ENCODE measurements at regions not wholly inside any gene's neighbourhood (a gene's known extent, or its start where the extent isn't known, plus 50 kb on each side); places are given as distances from the start of the nearest gene placed in this dataset.

DNA sequence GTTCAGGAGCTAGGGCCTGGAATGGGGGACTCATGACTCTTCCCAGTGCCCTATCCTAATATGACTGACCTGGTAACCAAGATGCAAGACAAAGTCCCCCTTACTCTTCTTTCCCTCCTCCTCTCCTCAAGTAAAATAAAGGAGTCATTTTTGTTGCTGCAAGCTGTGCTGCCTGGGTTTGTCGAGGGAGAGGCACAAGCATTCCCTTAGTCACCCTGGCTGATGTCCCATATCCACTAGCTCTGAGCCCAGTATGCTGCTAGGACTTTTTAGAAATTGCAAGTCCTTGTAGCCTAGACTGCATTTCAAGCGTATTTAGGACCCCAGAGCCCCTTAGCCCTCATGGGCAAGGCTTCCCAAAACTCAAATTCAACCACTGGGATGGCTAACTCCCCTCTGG, 338.5 kb upstream of the SETBP1 start:
- TF ChIP-seq EP300 (IDR thresholded peaks at IDR 0.05) (no peak), POLR2A (IDR thresholded peaks at IDR 0.05) (no peak), POLR2AphosphoS5 (IDR thresholded peaks at IDR 0.05) (no peak)
- TF ChIP-seq, protein P1, sequence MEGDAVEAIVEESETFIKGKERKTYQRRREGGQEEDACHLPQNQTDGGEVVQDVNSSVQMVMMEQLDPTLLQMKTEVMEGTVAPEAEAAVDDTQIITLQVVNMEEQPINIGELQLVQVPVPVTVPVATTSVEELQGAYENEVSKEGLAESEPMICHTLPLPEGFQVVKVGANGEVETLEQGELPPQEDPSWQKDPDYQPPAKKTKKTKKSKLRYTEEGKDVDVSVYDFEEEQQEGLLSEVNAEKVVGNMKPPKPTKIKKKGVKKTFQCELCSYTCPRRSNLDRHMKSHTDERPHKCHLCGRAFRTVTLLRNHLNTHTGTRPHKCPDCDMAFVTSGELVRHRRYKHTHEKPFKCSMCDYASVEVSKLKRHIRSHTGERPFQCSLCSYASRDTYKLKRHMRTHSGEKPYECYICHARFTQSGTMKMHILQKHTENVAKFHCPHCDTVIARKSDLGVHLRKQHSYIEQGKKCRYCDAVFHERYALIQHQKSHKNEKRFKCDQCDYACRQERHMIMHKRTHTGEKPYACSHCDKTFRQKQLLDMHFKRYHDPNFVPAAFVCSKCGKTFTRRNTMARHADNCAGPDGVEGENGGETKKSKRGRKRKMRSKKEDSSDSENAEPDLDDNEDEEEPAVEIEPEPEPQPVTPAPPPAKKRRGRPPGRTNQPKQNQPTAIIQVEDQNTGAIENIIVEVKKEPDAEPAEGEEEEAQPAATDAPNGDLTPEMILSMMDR (IDR thresholded peaks at IDR 0.05): no peak
- intact Hi-C loops (cut with DNase I; ENCODE audit: low total_unique reads): no loop called here
- Histone ChIP-seq H3K9me3 (peaks cover 0 to 14% (median 0%) of the 10 kb centered on the region in 4 donors), H3K27me3 (no peaks in the 10 kb centered on the region), H3K4me1 (no peaks in the 10 kb centered on the region), H3K4me3 (no peak overlapping the region), H3K36me3 (no peaks in the 10 kb centered on the region), H3K27ac (no peak overlapping the region)
- WGBS, 5 donors: 61 to 72% (median 71%) methylated on average over 2 of the region's 2 CpGs
- DNase-seq: no peak

DNA sequence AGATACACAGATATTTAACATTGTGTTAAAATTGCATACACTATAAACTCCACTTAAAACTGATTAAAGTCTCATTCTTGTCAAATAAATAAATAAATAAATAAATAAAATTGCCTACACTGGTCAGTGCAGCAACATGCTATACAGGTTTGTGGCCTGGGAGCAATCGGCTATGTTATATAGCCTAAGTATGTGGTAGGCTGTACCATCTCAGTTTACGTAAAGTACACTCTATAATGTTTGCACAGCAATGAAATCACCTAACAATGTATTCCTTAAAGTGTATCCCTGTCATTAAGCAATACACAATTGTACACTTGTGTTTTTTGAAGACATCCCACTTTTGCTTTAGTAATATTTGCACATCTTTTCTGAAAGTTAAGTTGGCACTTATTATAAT, 337.7 kb upstream of the SETBP1 start:
- H3K27ac ChIP-seq: no peak overlapping the region
- no peaks in the 10 kb centered on the region for H3K36me3 ChIP-seq
- H3K9me3 ChIP-seq: peaks cover 0 to 6% (median 0%) of the 10 kb centered on the region in 4 donors
- no peaks in the 10 kb centered on the region for H3K4me1 ChIP-seq
- no peak overlapping the region for H3K4me3 ChIP-seq
- intact Hi-C loops (cut with DNase I; ENCODE audit: low total_unique reads): no loop called here
- no peaks in the 10 kb centered on the region for H3K27me3 ChIP-seq
- 62 to 91% (median 69%) methylated on average over 2 of the region's 2 CpGs for WGBS, 5 donors
- TF ChIP-seq POLR2A (IDR thresholded peaks at IDR 0.05) (no peak), EP300 (IDR thresholded peaks at IDR 0.05) (no peak), POLR2AphosphoS5 (IDR thresholded peaks at IDR 0.05) (no peak)
- TF ChIP-seq, protein P1 (IDR thresholded peaks at IDR 0.05): no peak
- DNase-seq: no peak

DNA sequence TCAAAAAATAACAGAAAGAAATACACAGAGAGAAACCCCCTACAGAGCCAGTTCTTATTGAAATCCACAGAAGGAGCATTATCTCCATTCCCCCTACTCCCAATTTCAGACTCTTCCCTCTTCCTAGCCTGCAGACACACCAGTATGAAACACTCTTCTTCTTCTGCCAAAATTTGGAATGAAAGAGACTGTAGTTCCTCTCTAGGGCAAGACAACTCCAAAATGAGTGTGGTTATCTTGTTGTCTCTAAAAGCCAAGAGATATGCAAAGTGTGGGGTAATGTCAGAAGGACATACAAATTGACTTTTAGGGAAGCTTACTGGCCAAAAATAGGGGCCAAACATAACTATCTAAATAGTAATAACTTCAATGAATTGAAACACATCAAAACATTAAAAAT, 337.1 kb upstream of the SETBP1 start:
- intact Hi-C loops (cut with DNase I; ENCODE audit: low total_unique reads): no loop called here
- no peaks in the 10 kb centered on the region for H3K4me1 ChIP-seq
- TF ChIP-seq POLR2A (IDR thresholded peaks at IDR 0.05) (no peak), POLR2AphosphoS5 (IDR thresholded peaks at IDR 0.05) (no peak), EP300 (IDR thresholded peaks at IDR 0.05) (no peak)
- TF ChIP-seq, protein P1 (IDR thresholded peaks at IDR 0.05): no peak
- H3K27ac ChIP-seq: no peak overlapping the region
- no peak overlapping the region for H3K4me3 ChIP-seq
- no peaks in the 10 kb centered on the region for H3K27me3 ChIP-seq
- no peaks in the 10 kb centered on the region for H3K9me3 ChIP-seq
- H3K36me3 ChIP-seq: no peaks in the 10 kb centered on the region
- DNase-seq: no peak

DNA sequence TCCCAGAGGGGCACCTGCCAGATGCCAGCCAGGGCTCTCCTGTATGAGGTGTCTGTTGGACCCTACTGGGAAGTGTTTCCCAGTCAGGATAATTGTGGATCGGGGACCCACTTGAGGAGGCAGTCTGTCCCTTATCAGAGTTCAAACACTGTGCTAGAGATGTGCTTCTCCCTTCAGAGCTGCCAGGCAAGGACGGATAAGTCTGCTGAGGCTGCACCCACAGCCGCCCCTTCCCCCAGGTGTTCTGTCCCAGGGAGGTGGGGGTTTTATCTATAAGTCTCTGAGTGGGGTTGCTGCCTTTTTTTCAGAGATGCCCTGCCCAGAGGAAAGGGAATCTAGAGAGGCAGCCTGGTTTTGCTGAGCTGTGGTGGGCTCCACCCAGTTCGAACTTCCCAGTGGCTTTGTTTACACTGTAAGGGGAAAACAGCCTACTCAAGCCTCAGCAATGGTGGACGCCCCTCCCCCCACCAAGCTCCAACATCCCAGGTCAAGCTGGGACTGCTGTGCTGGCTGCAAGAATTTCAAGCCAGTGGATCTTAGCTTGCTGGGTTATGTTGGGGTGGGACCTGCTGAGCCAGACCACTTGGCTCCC, 324.0 kb upstream of the SETBP1 start:
- intact Hi-C loops (cut with DNase I; ENCODE audit: low total_unique reads): no loop called here
- no peak for TF ChIP-seq EP300 (IDR thresholded peaks at IDR 0.05)
- no peak for TF ChIP-seq POLR2A (IDR thresholded peaks at IDR 0.05)
- TF ChIP-seq, protein P1 (IDR thresholded peaks at IDR 0.05): no peak
- TF ChIP-seq POLR2AphosphoS5 (IDR thresholded peaks at IDR 0.05): no peak
- WGBS, 5 donors: 39 to 57% (median 47%) methylated on average over 3 to 5 of the region's 5 CpGs

More for the DNA sequence above, 324.0 kb upstream of the SETBP1 start:
- Histone ChIP-seq H3K4me1 (no peaks in the 10 kb centered on the region), H3K27me3 (no peaks in the 10 kb centered on the region), H3K9me3 (peaks cover 0 to 10% (median 3%) of the 10 kb centered on the region in 4 donors), H3K27ac (no peak overlapping the region), H3K4me3 (no peak overlapping the region), H3K36me3 (no peaks in the 10 kb centered on the region)
- no peak for DNase-seq
